MCF 10A (cell line): ENCODE measurements at regions not wholly inside any gene's neighbourhood (a gene's known extent, or its start where the extent isn't known, plus 50 kb on each side); places are given as distances from the start of the nearest gene placed in this dataset.

Source experiments
- BruUV-seq: library from RNA; stranded (reverse); fragments of 400-500 nt; replicated peaks from 2 replicates; lab custom pipeline; 2021; lab: Mats Ljungman, UMichigan
- CTCF ChIA-PET: fragments of 300-600 bp; sonication (Branson Sonifier 250); formaldehyde crosslinking; extraction: SDS; loops from one replicate; lab custom pipeline; 2021; ENCODE audit warnings: antibody characterized with exemption, inconsistent platforms; lab: Yijun Ruan, JAX
- POLR2A ChIA-PET: fragments of 300-600, 350-650 bp; sonication (Branson Sonifier 250); formaldehyde crosslinking; extraction: SDS; loops from one replicate; lab custom pipeline; 2020; ENCODE audit warnings: antibody characterized with exemption, inconsistent platforms; lab: Yijun Ruan, JAX
- DNase-seq: peaks from one replicate; pipeline ENCODE4 v3.0.0-alpha.2; 2018; ENCODE audit not compliant: unreplicated experiment
- H3K27ac Mint-ChIP-seq: one replicate; pipeline ENCODE4 v1.8.0; 2022; ENCODE audit warnings: mild to moderate bottlenecking, low read depth, mixed read lengths; ENCODE audit not compliant: unreplicated experiment
- H3K27me3 Mint-ChIP-seq: one replicate; pipeline ENCODE4 v1.8.0; 2022; ENCODE audit warnings: mixed read lengths; ENCODE audit not compliant: insufficient read depth, unreplicated experiment
- H3K36me3 Mint-ChIP-seq: one replicate; pipeline ENCODE4 v1.8.0; 2022; ENCODE audit warnings: mild to moderate bottlenecking, moderate library complexity, mixed read lengths; ENCODE audit not compliant: insufficient read depth, unreplicated experiment
- H3K4me1 Mint-ChIP-seq: one replicate; pipeline ENCODE4 v1.8.0; 2022; ENCODE audit warnings: mixed read lengths; ENCODE audit not compliant: insufficient read depth, unreplicated experiment
- H3K4me3 Mint-ChIP-seq: one replicate; pipeline ENCODE4 v1.8.0; 2022; ENCODE audit warnings: mild to moderate bottlenecking, moderate library complexity, mixed read lengths; ENCODE audit not compliant: unreplicated experiment
- H3K9me3 Mint-ChIP-seq: one replicate; pipeline ENCODE4 v1.8.0; 2022; ENCODE audit warnings: mixed read lengths; ENCODE audit not compliant: unreplicated experiment
- CTCF ChIP-seq: fragments of 200-600 bp; IDR thresholded peaks from one replicate; pipeline ENCODE4 v1.8.0; 2022; ENCODE audit warnings: antibody characterized with exemption, mild to moderate bottlenecking; ENCODE audit not compliant: unreplicated experiment
- intact Hi-C: fragments of 100-400 bp; cut with micrococcal nuclease; formaldehyde crosslinking; loops from 2 replicates; pipeline ENCODE4 v1.14.1; 2022

GRCh38 chr10:120980279-120981255 is 129.4 kb downstream of the WDR11 start:
- H3K36me3 Mint-ChIP-seq: no peaks in the 10 kb centered on the region
- CTCF ChIA-PET: interaction anchor here (1.0 kb wide), 1 partner anchor 11 kb away, joined by 3 read pairs; no protein-coding TSS in a partner anchor
- no peak overlapping the region for H3K4me3 Mint-ChIP-seq
- no peak for DNase-seq
- TF ChIP-seq CTCF: no peak
- H3K27ac Mint-ChIP-seq: no peak overlapping the region
- no TSS peak for BruUV-seq
- peaks cover 6% of the 10 kb centered on the region for H3K9me3 Mint-ChIP-seq
- H3K4me1 Mint-ChIP-seq: no peaks in the 10 kb centered on the region
- peaks cover 16% of the 10 kb centered on the region for H3K27me3 Mint-ChIP-seq
- POLR2A ChIA-PET: no interaction called here
- intact Hi-C loops: no loop called here

- no TSS peak for BruUV-seq
- Mint-ChIP-seq H3K4me1 (peaks cover under 1% of the 10 kb centered on the region), H3K27me3 (peaks cover 9% of the 10 kb centered on the region), H3K9me3 (no peaks in the 10 kb centered on the region), H3K4me3 (no peak overlapping the region), H3K27ac (no peak overlapping the region), H3K36me3 (no peaks in the 10 kb centered on the region)
- no peak for DNase-seq
- intact Hi-C loops: no loop called here
- CTCF ChIA-PET: interaction anchor here (1.0 kb wide), 1 partner anchor 10 kb away, joined by 3 read pairs; no protein-coding TSS in a partner anchor
- no peak for TF ChIP-seq CTCF
- POLR2A ChIA-PET: no interaction called here
Measured at GRCh38 chr10:120981601-120982391, 130.6 kb downstream of the WDR11 start.

GRCh38 chr10:120982507-120982906 is 131.3 kb downstream of the WDR11 start:
- ChIA-PET CTCF (interaction anchor here (0.6 to 1.9 kb wide), 2 partner anchors 14 to 95 kb away, joined by 3 to 5 read pairs; no protein-coding TSS in a partner anchor), POLR2A (no interaction called here)
- peaks cover 11% of the 10 kb centered on the region for H3K27me3 Mint-ChIP-seq
- no peak overlapping the region for H3K4me3 Mint-ChIP-seq
- no peak for DNase-seq
- H3K9me3 Mint-ChIP-seq: no peaks in the 10 kb centered on the region
- H3K36me3 Mint-ChIP-seq: no peaks in the 10 kb centered on the region
- no peak overlapping the region for H3K27ac Mint-ChIP-seq
- TF ChIP-seq CTCF: no peak
- intact Hi-C loops: no loop called here
- no TSS peak for BruUV-seq
- H3K4me1 Mint-ChIP-seq: peaks cover 8% of the 10 kb centered on the region

- intact Hi-C loops: no loop called here
- no peak overlapping the region for H3K4me3 Mint-ChIP-seq
- no peaks in the 10 kb centered on the region for H3K9me3 Mint-ChIP-seq
- ChIA-PET CTCF (interaction anchor here (0.6 to 1.9 kb wide), 3 partner anchors 12 to 67 kb away, joined by 3 to 5 read pairs (median 3); no protein-coding TSS in a partner anchor), POLR2A (no interaction called here)
- H3K36me3 Mint-ChIP-seq: no peaks in the 10 kb centered on the region
- peaks cover 9% of the 10 kb centered on the region for H3K4me1 Mint-ChIP-seq
- H3K27me3 Mint-ChIP-seq: peaks cover 11% of the 10 kb centered on the region
- no peak overlapping the region for H3K27ac Mint-ChIP-seq
- no TSS peak for BruUV-seq
- TF ChIP-seq CTCF: no peak
- DNase-seq: no peak
Measured at GRCh38 chr10:120983721-120984120, 132.6 kb downstream of the WDR11 start.
